ENCODE measurements at regions not wholly inside any gene's neighbourhood (a gene's known extent, or its start where the extent isn't known, plus 50 kb on each side); places are given as distances from the start of the nearest gene placed in this dataset.

DNA sequence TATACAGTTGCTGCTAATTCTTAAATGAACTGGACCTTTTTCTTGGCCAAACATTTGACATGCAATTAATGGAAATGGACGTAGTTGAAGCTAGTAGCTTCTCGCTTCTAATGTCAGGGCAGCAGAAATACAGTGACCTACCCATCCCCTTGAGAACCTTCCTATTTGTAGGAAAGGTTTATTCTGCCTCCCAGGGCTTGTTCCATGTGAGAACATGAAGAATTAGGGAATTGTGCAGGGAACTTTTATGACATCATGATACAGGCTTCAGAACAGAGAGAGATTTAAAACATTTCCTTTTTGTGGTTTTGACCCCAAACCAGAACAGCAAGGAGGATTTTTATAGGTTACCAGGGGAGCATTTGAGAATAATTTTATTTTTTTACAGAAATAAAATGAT is 406.6 kb upstream of the PPP2R3A start:
- no peak for TF ChIP-seq CTCF (conservative IDR thresholded peaks at IDR 0.05; ENCODE audit: low read depth, low read length)
- DNase-seq (ENCODE audit: low read depth) = no peak
- H3K4me3 ChIP-seq (ENCODE audit: low read depth, low read length) = no peak overlapping the region

GRCh38 chr3:135559802-135560201 is 405.7 kb upstream of the PPP2R3A start:
- no peak for DNase-seq (ENCODE audit: low read depth)
- TF ChIP-seq CTCF (conservative IDR thresholded peaks at IDR 0.05; ENCODE audit: low read depth, low read length) = no peak
- H3K4me3 ChIP-seq (ENCODE audit: low read depth, low read length) = no peak overlapping the region

- no peak for DNase-seq (ENCODE audit: low read depth)
- no peak overlapping the region for H3K4me3 ChIP-seq (ENCODE audit: low read depth, low read length)
- TF ChIP-seq CTCF (conservative IDR thresholded peaks at IDR 0.05; ENCODE audit: low read depth, low read length) = no peak
Measured at GRCh38 chr3:135560847-135561246, 404.7 kb upstream of the PPP2R3A start.

- no peak for DNase-seq (ENCODE audit: low read depth)
Measured at GRCh38 chr3:135564696-135565095, 400.8 kb upstream of the PPP2R3A start.

GRCh38 chr3:135565546-135565945 is 400.0 kb upstream of the PPP2R3A start:
- H3K4me3 ChIP-seq (ENCODE audit: low read depth, low read length) = no peak overlapping the region
- TF ChIP-seq CTCF (conservative IDR thresholded peaks at IDR 0.05; ENCODE audit: low read depth, low read length) = no peak
- no peak for DNase-seq (ENCODE audit: low read depth)

More at GRCh38 chr3:135564696-135565095, 400.8 kb upstream of the PPP2R3A start:
- no peak overlapping the region for H3K4me3 ChIP-seq (ENCODE audit: low read depth, low read length)
- TF ChIP-seq CTCF (conservative IDR thresholded peaks at IDR 0.05; ENCODE audit: low read depth, low read length) = no peak

DNA sequence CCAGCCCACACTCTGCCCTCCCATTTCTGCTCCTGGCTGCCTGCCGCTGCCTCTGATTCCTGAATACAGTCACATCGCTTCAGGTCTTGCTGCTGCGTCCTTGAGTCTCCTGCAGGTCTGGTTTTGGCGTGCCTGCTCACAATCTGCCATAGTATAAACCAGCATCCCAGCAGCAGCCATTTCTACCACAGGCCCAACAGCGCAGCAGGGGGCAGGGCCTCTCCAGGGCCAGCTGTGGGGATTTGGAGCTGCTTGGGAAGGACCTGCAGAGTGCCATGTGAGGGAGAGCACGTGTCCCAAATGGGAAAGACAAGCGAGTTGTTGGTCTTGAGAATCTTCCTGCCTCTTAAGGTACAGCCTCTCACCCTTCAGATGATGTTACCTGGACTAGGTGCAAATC is 398.3 kb upstream of the PPP2R3A start:
- H3K4me3 ChIP-seq (ENCODE audit: low read depth, low read length) = no peak overlapping the region
- DNase-seq (ENCODE audit: low read depth) = no peak
- no peak for TF ChIP-seq CTCF (conservative IDR thresholded peaks at IDR 0.05; ENCODE audit: low read depth, low read length)

DNA sequence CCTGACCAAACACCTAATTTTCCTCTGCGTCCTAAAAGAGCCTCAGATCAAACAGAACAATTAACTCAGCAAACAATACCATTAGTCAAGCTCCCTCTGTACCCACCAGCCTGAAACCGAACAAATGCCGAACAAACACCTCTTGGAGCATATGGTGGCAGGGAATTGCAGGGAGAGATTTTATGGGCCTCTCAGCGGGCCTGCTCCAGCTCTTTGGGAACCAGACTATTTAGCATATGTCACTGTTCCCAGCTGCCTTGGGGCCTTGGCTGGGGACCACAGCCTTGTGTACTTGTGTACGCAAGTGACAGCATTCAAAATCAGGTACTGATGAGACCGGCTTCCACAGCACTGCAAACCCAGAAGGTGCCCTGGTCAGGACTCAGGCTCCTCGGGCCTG is 388.8 kb upstream of the PPP2R3A start:
- DNase-seq (ENCODE audit: low read depth) = no peak
- no peak for TF ChIP-seq CTCF (conservative IDR thresholded peaks at IDR 0.05; ENCODE audit: low read depth, low read length)
- no peak overlapping the region for H3K4me3 ChIP-seq (ENCODE audit: low read depth, low read length)
